Stimulated activated CD4-positive, alpha-beta T cell treated with anti-CD3 and anti-CD28 coated beads, TNF-alpha, amount 100 ng/mL, for 48 hours (primary cell): ENCODE measurements at regions not wholly inside any gene's neighbourhood (a gene's known extent, or its start where the extent isn't known, plus 50 kb on each side); places are given as distances from the start of the nearest gene placed in this dataset.
A peak's percentile ranks its signal among the peaks of the same experiment; 100 is the strongest.

Experiments
- DNase-seq, 3 donors: peaks; one replicate each; pipeline ENCODE4 v3.0.0-alpha.2; 2020; ENCODE audit warnings: low read depth in 3 of 3

GRCh38 chr2:235350234-235350633, 143.6 kb upstream of the AGAP1 start:
- no peak for DNase-seq

GRCh38 chr2:235352541-235352940, 141.3 kb upstream of the AGAP1 start:
- DNase-seq = no peak

GRCh38 chr2:235357881-235358280, 136.0 kb upstream of the AGAP1 start:
- no peak for DNase-seq

GRCh38 chr2:235358981-235359471, 134.8 kb upstream of the AGAP1 start:
- no peak for DNase-seq

- DNase-seq = no peak
These were observed 133.4 kb upstream of the AGAP1 start for GRCh38 chr2:235360446-235360845.

GRCh38 chr2:235365743-235366142, 128.1 kb upstream of the AGAP1 start:
- no peak for DNase-seq

- no peak for DNase-seq
These were observed 127.5 kb upstream of the AGAP1 start for GRCh38 chr2:235366390-235366789.

- no peak for DNase-seq
These were observed 127.0 kb upstream of the AGAP1 start for GRCh38 chr2:235366807-235367206.

- no peak for DNase-seq
These were observed 122.8 kb upstream of the AGAP1 start for GRCh38 chr2:235371018-235371417.

- DNase-seq = no peak
These were observed 120.7 kb upstream of the AGAP1 start for GRCh38 chr2:235373171-235373570.

- DNase-seq = no peak
These were observed 116.7 kb upstream of the AGAP1 start for GRCh38 chr2:235377176-235377575.

- no peak for DNase-seq
These were observed 115.6 kb upstream of the AGAP1 start for GRCh38 chr2:235378246-235378645.

- no peak for DNase-seq
These were observed 114.9 kb upstream of the AGAP1 start for GRCh38 chr2:235378944-235379343.

- DNase-seq = no peak
These were observed 112.5 kb upstream of the AGAP1 start for GRCh38 chr2:235381261-235381912.

- no peak for DNase-seq
These were observed 111.7 kb upstream of the AGAP1 start for GRCh38 chr2:235382179-235382578.

- DNase-seq = no peak
These were observed 111.2 kb upstream of the AGAP1 start for GRCh38 chr2:235382601-235383000.

GRCh38 chr2:235383272-235383843, 110.5 kb upstream of the AGAP1 start:
- DNase-seq = no peak

GRCh38 chr2:235384624-235385023, 109.2 kb upstream of the AGAP1 start:
- DNase-seq = no peak

- DNase-seq = no peak
These were observed 104.2 kb upstream of the AGAP1 start for GRCh38 chr2:235389626-235390025.

- peak in 2 of 3 donors; percentile 11 to 22 for DNase-seq
These were observed 103.6 kb upstream of the AGAP1 start for GRCh38 chr2:235390108-235390815.

GRCh38 chr2:235390816-235391194, 103.0 kb upstream of the AGAP1 start:
- DNase-seq = no peak

GRCh38 chr2:235391921-235392615, 101.8 kb upstream of the AGAP1 start:
- no peak for DNase-seq
